ENCODE measurements at regions not wholly inside any gene's neighbourhood (a gene's known extent, or its start where the extent isn't known, plus 50 kb on each side); places are given as distances from the start of the nearest gene placed in this dataset.

GRCh38 chr10:2826675-2827074 is 240.7 kb upstream of the PFKP start:
- H3K27me3 Mint-ChIP-seq (ENCODE audit: low read depth) = peaks cover 3% of the 10 kb centered on the region; the same call in 1 of the 2 replicates
- H3K4me1 Mint-ChIP-seq = no peaks in the 10 kb centered on the region
- H3K4me3 Mint-ChIP-seq = no peak overlapping the region
- no peak for TF ChIP-seq ZNF396 (CRISPR knock-in tag; IDR thresholded peaks at IDR 0.05; ENCODE audit: borderline replicate concordance)
- ATAC-seq = no peak
- ChIA-PET POLR2A (no interaction called here), CTCF (no interaction called here)
- no peak overlapping the region for H3K27ac Mint-ChIP-seq
- no peaks in the 10 kb centered on the region for H3K36me3 Mint-ChIP-seq
- peaks cover 9% of the 10 kb centered on the region for H3K9me3 Mint-ChIP-seq
- DNase-seq (ENCODE audit: low spot score) = no peak

GRCh38 chr10:2825841-2826240 is 241.5 kb upstream of the PFKP start:
- peaks cover 9% of the 10 kb centered on the region for H3K9me3 Mint-ChIP-seq
- no peaks in the 10 kb centered on the region for H3K4me1 Mint-ChIP-seq
- DNase-seq (ENCODE audit: low spot score) = no peak
- no peak for ATAC-seq
- TF ChIP-seq ZNF317 (CRISPR knock-in tag; IDR thresholded peaks at IDR 0.05; ENCODE audit: borderline replicate concordance, low read depth) = no peak
- TF ChIP-seq NR1H2 (CRISPR knock-in tag; IDR thresholded peaks at IDR 0.05) = no peak
- TF ChIP-seq FOXK1 (CRISPR knock-in tag; IDR thresholded peaks at IDR 0.05) = no peak
- no peak for TF ChIP-seq CBFB (CRISPR knock-in tag; IDR thresholded peaks at IDR 0.05; ENCODE audit: low read depth)
- TF ChIP-seq IRF1 (CRISPR knock-in tag; IDR thresholded peaks at IDR 0.05) = no peak
- TF ChIP-seq AR (CRISPR knock-in tag; IDR thresholded peaks at IDR 0.05) = no peak
- no peak for TF ChIP-seq RORB (CRISPR knock-in tag; IDR thresholded peaks at IDR 0.05)
- no peak for TF ChIP-seq TEAD4 (CRISPR knock-in tag; IDR thresholded peaks at IDR 0.05)
- no peak for TF ChIP-seq AFF4 (CRISPR knock-in tag; IDR thresholded peaks at IDR 0.05; ENCODE audit: borderline replicate concordance)
- TF ChIP-seq MYBL2 (CRISPR knock-in tag; IDR thresholded peaks at IDR 0.05) = no peak
- no peak for TF ChIP-seq PRRX2 (CRISPR knock-in tag; IDR thresholded peaks at IDR 0.05)
- no peak for TF ChIP-seq CREM (CRISPR knock-in tag; IDR thresholded peaks at IDR 0.05)
- no peak for TF ChIP-seq ZNF425 (CRISPR knock-in tag; conservative IDR thresholded peaks at IDR 0.05)
- ChIA-PET POLR2A (no interaction called here), CTCF (no interaction called here)
- H3K4me3 Mint-ChIP-seq = no peak overlapping the region
- H3K27me3 Mint-ChIP-seq (ENCODE audit: low read depth) = peaks cover 3% of the 10 kb centered on the region; the same call in 1 of the 2 replicates
- H3K36me3 Mint-ChIP-seq = no peaks in the 10 kb centered on the region
- no peak overlapping the region for H3K27ac Mint-ChIP-seq
